GM13976 (cell line): ENCODE measurements at regions not wholly inside any gene's neighbourhood (a gene's known extent, or its start where the extent isn't known, plus 50 kb on each side); places are given as distances from the start of the nearest gene placed in this dataset.

Experiments used
- DNase-seq: peaks from one replicate; pipeline ENCODE4 v3.0.0; 2012; ENCODE audit warnings: low spot score
- in situ Hi-C: fragments of 300-500 bp; cut with MboI; formaldehyde crosslinking; loops from one replicate; pipeline ENCODE4 v1.12.0; 2022; ENCODE audit warnings: low sequenced_read_pairs, mixed read lengths, inconsistent platforms; ENCODE audit not compliant: unreplicated experiment
- TF ChIP-seq, protein P1 (sequence below): IDR thresholded peaks from 2 replicates; pipeline ENCODE4 v1.5.1; 2012; ENCODE audit warnings: borderline replicate concordance, mild to moderate bottlenecking; ENCODE audit not compliant: insufficient read depth; ENCODE audit errors: extremely low read depth, missing control alignments, control extremely low read depth

DNA sequence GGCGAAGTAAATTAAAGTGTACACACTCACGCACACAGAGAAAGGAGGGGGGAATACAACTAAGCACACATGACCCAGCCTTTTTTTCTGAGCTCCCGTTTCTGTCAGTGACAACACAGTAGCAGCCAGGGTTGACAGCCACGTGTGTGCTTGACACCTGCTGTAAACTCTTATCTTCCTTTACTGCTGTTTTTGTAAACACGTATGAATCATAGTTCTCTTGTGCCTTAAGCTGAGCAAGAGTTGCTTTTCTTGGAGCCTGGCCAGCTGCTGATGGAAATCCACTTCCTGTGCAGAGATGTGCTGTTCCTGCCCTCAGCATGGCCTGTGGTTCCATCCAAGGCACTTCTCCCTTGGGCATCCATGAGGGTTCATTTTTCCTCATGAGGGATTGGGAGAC is 561.9 kb downstream of the GALR1 start:
- no peak for DNase-seq
- TF ChIP-seq, protein P1, sequence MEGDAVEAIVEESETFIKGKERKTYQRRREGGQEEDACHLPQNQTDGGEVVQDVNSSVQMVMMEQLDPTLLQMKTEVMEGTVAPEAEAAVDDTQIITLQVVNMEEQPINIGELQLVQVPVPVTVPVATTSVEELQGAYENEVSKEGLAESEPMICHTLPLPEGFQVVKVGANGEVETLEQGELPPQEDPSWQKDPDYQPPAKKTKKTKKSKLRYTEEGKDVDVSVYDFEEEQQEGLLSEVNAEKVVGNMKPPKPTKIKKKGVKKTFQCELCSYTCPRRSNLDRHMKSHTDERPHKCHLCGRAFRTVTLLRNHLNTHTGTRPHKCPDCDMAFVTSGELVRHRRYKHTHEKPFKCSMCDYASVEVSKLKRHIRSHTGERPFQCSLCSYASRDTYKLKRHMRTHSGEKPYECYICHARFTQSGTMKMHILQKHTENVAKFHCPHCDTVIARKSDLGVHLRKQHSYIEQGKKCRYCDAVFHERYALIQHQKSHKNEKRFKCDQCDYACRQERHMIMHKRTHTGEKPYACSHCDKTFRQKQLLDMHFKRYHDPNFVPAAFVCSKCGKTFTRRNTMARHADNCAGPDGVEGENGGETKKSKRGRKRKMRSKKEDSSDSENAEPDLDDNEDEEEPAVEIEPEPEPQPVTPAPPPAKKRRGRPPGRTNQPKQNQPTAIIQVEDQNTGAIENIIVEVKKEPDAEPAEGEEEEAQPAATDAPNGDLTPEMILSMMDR, result no peak
- in situ Hi-C loops, result no loop called here

DNA sequence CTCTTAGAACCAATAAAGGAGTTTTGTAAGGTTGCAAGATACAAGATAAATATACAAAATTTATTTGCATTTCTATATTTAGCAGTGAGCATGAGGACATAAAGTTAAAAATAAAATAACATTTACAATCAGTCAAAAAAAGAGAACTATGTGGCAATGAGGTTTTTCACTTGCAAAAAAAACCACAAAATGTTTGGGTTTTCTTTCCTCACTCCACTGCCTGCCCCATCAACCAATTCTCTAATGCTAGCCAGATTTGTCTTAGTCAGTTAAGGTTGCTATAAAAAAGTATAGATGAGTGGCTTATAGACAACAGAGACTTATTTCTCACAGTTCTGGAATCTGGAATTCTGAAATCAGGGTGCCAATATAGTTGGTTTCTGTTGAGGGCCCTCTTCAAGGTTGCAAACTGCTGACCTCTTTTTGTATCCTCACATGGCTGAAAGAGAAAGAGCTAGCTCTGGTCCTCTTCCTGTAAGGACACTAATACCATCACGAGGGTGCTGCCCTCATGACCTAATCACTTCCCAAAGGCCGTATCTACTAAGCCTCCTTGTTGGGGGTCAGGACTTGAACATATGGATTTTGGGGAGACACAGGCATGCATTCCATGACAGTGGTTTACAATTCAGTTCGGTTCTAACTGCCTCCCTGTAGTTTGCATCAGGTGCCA is 566.2 kb downstream of the GALR1 start:
- in situ Hi-C loops, result no loop called here
- TF ChIP-seq, protein P1, result no peak
- no peak for DNase-seq

DNA sequence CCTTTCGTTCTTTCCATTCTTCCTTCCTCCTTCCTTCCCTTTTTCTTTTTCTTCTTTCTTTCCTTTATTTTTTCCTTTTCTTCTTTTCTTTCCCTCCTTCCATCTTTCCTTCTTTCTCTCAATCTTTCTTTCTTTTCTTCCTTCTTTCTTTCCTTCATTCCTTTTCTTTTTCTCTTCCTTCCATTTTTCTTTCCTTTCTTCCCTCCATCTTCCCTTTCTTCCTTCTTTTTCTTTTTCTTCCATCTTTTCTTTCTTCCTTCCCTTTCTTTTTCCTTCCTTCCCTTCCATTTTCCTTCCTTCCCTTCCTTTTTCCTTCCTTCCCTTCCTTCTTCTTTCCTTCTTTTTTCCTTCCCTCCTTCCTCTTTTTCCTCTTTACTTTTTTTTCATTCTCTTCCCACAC is 568.7 kb downstream of the GALR1 start:
- in situ Hi-C loops, result no loop called here
- DNase-seq, result no peak
- TF ChIP-seq, protein P1, result no peak

DNA sequence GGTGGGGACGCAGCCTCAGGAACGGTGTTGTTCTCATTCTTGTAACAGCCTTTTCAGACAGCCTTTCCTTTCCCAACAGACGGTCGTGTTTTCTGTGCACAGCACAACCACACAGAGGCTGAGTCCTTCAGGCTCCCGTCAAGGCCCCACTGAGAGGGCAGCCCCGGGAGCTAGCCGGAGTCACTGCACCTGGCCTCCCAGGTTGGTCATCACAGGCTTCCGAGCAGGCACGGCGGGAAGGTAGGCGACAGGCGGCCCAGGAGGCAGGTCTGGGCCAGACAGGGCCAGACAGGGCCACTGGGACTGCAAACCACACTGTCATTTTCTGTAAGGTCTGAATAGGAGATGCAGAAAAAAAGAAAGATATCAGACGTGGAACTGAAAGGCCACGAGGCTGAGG is 570.8 kb downstream of the GALR1 start:
- in situ Hi-C loops, result no loop called here
- TF ChIP-seq, protein P1, result no peak
- no peak for DNase-seq

DNA sequence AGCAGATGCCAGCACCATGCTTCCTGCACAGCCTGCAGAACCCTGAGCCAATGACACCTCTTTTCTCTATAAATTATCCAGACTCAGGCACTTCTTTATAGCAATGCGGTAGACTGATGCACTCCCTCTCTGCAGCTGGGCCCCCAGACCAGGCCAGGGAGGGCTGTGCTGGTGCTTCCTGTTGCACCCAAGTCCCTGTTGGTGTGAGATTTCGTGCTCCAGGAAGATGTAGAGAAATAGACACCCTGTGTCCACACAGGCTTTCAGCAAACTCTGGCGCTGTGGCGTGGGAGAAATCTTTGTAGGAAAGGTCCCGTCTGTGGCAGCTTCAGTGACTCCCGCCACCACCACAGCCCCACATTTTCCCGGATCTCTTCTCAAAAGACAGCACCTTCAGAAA is 572.2 kb downstream of the GALR1 start:
- TF ChIP-seq, protein P1, result no peak
- in situ Hi-C loops, result no loop called here
- no peak for DNase-seq

DNA sequence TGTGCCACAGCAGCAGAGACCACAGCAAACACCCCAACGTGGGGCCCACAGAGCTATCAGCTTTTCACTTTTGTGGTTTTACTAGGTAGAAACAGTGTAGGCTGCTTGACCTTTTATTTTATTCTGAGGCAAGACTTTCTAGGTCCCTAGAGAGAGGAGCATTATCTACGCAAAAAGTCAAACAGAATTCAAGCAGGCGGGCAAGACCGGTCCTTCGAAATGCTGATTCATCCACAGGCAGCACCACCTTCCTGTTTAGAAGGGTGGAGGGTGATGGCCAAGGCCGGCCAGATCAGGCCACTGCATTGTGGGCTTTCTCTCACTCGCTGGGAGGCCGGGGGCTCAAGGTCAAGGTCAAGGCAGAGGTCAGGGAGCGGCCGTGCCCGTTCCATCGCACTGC is 573.0 kb downstream of the GALR1 start:
- DNase-seq, result no peak
- TF ChIP-seq, protein P1, result no peak
- in situ Hi-C loops, result no loop called here

DNA sequence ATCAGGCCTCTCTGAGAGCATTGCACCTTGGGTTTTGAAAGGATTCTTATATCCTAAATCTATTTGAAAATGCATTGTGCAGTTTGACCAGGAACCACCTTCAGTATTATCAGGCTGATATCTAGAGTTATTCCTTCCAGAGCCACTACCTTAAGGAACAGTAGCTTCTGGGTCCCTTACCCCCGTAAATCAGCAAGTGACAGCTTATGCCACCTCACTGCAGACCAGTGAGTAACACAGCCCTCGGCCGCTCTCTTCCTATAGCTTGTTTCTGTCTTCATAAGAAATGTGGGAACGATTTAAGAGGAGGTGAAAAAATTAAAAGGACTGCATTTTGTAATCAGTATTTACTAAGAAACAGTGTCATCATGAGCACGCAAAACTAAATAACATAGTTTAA is 584.2 kb downstream of the GALR1 start:
- in situ Hi-C loops, result no loop called here
- TF ChIP-seq, protein P1, result no peak
- no peak for DNase-seq
